ENCODE measurements at regions not wholly inside any gene's neighbourhood (a gene's known extent, or its start where the extent isn't known, plus 50 kb on each side); places are given as distances from the start of the nearest gene placed in this dataset.

DNA sequence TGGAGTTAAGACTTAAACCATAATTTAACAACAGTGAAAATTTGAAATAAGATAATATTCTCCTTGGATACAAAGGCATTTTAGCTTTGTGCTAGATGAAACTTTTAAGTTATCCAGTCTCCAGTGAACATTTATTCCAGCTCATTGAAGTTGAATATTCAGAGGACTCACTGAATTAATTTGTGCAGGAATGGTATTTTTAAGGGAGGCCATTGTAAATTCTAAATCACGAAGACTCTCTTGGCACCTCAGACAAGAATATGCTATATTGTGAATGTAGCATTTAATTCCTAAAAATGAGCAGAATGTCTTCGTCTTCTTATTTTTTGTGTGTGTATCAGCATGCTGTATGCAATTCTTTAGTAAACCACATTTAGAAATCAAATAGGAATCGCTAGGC, 731.7 kb upstream of the RAB6C start:
- in situ Hi-C loops (cut with HindIII; ENCODE audit: low sequenced_read_pairs): no loop called here

DNA sequence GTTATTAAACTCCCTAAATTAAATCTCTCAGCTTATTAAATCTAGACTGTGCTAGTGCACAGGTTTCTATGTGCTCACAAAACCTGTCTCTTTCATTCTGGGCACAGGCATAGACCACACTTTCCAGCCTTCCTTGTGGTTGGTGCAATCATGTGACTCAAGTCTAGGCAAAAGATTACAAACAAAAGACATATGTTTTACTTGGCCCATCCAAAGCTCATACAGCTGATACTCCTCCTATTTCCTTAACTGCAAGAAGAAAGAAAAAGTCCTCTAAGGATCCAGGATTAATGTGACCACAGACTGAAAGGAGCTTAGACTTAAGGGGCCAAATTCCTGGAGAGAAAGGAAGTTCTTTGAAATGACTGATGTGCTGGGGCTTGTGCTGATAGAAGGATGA, 731.3 kb upstream of the RAB6C start:
- in situ Hi-C loops (cut with HindIII; ENCODE audit: low sequenced_read_pairs): no loop called here

DNA sequence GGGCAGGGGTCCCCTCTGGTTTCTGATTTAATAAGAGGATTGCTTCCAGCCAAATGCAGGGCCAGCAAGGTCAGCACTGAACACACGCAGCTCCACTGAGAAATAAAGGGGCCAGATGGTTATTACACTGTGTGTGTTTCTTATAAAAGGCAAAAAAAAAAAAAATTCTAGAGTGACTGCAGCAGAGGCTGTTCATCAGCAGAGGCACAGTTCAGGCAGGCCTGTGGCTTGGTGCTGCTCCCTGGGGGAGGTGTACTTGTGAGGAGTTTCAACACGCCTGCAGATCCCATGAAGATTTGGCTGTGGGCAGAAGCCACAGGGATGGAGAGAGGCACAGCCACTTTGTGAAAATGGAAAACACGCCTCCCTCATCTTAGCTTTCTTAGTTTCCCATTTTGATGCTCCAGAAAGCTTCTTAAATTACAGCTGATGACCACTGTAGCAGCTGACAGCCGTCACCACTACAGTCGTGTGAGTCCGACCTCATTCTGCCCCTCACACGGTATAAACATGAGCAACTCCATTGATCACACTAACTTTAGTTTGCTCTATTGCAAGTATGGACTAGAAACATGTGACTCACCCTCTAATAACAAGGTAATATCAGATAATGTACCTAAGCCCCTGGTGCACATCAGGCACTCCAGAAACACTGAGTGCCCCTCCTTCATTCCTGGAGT, 726.5 kb upstream of the RAB6C start:
- in situ Hi-C loops (cut with HindIII; ENCODE audit: low sequenced_read_pairs): no loop called here

DNA sequence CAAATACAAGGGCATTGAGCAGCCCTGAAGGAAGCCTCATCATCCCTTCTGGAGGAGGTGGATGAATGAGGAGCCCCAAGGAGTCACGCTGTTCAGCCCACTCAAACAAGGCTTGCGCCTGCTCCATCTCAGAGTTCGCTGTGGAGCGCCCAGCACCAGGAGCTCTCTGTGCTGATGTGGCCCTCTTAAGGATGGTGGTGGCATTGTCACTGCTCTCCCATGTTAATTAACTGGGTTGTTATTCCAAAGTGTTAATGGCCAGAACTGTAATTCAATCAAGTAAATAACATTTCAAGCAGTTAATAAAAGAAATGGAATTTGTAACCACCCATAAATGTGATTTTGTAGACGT, 726.0 kb upstream of the RAB6C start:
- in situ Hi-C loops (cut with HindIII; ENCODE audit: low sequenced_read_pairs): no loop called here

DNA sequence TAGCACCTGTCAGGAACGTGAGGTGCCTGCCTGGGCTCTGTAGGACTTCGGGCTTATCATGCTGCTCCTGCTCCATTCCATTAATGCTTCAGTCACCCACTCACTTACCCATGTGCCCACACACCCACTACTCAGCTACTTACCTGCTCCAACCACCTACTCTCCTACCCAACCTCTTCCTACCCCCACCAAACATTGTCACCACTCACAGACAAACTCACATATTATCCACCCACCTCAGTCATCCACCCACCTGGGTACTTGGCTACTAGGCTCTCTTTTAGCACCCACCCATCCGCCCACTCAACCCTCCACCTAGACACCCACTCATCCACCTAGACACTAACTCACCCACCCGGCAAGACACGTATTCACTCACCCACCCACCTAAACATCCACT, 724.7 kb upstream of the RAB6C start:
- in situ Hi-C loops (cut with HindIII; ENCODE audit: low sequenced_read_pairs): no loop called here

DNA sequence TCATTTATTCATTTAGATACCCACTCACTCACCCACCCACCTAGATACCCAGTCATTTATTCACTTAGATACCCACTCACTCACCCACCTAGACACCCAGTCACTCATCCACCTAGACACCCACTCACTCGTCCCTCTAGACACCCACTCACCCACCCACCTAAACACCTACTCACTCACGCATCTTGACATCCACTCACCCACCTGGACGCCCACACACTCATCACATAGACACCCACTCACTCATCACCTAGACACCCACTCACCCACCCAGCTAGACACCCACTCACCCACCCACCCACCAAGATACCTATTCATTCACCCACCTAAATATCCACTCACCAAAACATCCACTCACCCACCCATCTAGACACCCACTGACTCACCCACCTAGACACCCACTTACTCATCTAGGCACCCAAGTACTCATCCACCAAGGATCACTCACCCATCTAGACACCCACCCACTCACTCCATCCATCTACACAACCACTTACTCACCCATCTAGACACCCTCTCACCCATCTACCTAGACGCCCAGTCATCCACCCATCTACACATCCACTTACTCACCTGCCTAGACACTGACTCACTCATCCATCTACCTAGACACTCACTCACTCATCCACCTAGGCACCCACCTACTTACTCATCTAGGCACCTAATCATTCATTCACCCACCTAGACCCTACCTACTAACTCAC, 723.7 kb upstream of the RAB6C start:
- in situ Hi-C loops (cut with HindIII; ENCODE audit: low sequenced_read_pairs): no loop called here

DNA sequence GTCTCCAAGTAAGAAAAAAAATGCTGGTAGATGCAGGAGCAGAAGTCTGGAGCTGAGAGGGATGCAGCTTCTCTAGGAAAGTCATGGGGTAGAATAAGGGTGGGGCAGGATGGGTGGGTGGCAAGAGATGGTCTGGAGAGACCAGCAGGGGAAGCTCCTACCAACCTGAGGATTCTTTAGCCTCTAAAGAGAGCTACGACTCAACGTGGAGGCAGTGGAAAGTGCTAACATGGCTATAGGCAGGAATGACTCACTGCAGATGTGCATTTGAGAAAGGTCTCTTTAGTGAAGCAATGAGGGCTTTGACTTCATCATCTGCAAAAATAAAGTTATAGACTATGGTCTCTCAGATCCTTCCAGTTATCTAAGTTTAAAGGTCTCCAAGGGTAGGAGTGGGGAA, 722.8 kb upstream of the RAB6C start:
- in situ Hi-C loops (cut with HindIII; ENCODE audit: low sequenced_read_pairs): no loop called here

DNA sequence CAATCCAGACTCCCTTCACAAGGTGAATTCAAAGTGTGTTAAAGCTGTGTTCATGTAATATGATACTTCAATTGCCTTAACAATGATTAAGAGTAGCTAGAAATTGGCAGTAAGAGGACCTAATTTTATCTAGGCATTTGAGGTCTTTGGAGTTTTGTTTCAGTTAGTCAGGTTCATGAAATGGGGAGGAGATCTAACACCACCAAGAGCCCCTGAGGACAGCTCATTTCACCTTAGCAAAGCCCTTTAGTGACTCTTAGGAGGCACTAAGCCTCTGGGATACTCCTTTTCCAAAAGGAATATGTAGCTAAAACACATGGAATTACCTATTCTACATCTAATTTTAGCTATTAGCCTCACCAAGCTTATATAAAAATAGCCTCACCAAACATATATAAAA, 716.5 kb upstream of the RAB6C start:
- in situ Hi-C loops (cut with HindIII; ENCODE audit: low sequenced_read_pairs): no loop called here

DNA sequence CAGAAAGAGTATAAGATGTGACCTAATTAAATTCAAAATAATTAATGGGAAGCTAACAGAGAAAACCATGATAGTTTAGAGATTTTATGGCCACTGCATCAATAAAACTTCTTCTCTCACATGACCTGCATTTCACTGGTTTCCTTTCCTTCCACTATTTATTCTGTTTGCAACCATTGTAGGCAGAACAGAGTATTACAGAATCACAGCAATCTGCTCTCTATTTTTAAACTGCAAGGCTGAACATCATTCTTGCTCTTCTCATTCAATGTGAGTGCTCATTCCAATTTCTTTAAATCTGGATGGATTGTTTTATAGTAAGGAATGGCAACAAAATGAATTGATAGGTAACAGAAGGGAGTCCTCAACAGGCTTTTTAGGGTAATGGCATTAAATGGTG, 715.5 kb upstream of the RAB6C start:
- in situ Hi-C loops (cut with HindIII; ENCODE audit: low sequenced_read_pairs): no loop called here

DNA sequence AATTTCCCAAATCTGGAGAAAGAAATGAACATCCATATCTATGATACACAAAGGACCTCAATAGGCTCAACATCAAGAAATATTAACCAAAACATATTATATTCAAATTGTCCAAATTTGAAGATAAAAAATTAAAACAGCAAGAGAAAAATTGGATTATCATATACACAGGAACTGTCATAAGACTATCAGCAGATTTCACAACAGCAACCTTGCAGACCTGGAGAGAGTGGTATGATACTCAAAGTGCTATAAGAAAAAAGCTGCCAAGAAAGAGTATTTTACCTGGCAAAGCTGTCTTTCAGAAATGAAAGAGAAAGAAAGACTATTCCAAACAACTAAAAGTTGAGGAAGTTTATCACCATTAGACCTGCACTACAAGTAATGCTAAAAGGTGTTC, 711.9 kb upstream of the RAB6C start:
- in situ Hi-C loops (cut with HindIII; ENCODE audit: low sequenced_read_pairs): no loop called here

DNA sequence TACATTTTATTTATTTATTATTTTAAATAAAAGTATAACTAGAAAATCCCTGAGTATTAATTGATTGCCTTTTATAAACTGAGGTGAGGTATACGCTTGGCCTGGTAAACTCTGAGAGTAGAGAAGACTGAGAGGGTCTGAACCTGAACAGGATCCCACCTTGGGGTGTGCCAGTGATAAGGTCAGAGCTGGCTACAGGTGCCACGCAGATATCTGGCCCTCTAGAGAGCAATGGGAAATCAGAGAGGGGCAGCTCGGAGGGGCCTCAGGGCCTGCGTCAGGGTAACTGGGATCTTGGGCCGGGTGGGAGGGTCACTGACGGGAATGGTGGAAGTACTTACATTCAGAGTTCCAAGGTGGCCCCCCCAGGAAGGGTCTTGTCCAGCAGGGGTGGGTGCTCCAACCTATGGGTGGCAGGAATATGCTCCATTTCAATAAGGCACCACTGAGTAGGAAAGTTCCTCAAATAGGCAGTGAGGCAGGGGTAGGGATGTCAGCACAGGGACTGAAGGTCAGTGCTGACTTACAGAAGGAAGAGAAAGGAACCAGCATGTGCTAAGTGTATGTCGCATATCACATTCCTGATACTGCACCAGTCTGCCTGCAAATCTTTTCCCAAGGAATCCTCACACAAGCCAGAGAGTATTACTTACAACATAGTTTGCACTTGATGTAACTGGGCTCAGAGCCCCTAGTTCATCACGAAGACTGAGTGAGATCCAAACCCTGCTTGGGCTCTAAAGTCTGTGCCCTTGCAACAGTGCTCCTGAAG, 706.0 kb upstream of the RAB6C start:
- in situ Hi-C loops (cut with HindIII; ENCODE audit: low sequenced_read_pairs): no loop called here

DNA sequence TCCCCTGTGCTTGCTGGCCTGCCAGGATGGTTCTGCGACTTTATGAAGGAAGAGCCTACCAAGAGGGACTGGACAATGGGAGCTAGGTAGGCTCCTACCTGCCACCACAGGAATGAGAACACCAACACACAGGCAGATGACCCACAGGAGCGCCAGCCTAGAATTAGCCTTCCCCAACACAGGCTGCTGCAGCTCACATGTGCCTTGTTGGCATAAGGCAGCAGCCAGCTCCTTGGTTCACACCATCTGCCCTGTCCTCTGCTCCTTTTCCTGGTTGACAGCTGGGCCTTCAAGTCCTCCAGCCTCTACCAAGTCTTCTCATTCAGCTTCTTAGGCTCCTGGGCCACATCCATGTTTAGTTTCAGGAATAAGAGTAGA, 705.4 kb upstream of the RAB6C start:
- in situ Hi-C loops (cut with HindIII; ENCODE audit: low sequenced_read_pairs): no loop called here

DNA sequence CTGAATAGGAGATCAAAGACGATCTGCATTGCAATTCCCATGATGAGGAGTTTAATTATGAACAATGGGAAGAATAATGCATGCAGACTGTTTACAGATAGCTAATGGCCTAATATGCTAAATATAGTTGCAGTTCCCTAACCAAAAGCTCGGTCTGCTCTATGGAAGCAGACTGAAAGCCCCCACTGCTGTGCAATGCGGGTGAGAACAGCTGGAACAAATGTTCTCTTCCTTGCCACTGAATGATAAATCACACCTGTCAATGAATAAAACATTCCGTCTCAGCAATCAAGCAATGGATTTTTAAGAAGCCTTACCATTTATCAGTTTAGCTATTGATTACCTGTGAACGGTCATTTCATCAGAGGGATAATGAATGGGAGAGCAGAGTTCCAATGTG, 704.5 kb upstream of the RAB6C start:
- in situ Hi-C loops (cut with HindIII; ENCODE audit: low sequenced_read_pairs): no loop called here

DNA sequence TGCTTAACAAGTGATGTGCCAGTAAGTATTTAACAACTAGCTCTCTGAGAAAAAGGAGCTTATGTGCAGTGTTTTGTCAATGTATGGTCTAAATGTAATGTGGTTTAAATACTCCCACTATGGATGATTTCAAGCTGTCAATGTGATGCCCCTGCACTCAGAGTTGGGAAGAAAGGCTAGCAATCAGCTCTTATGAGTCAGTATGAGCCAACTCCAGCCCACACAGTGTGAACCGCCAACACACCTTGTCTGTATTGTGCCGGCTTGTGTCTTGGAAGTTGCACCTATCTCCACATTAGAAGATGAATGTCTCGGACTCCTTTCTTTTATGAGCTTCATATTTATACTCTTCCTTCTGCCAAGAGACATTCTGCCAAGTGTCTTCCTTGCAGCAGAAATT, 703.8 kb upstream of the RAB6C start:
- in situ Hi-C loops (cut with HindIII; ENCODE audit: low sequenced_read_pairs): no loop called here

DNA sequence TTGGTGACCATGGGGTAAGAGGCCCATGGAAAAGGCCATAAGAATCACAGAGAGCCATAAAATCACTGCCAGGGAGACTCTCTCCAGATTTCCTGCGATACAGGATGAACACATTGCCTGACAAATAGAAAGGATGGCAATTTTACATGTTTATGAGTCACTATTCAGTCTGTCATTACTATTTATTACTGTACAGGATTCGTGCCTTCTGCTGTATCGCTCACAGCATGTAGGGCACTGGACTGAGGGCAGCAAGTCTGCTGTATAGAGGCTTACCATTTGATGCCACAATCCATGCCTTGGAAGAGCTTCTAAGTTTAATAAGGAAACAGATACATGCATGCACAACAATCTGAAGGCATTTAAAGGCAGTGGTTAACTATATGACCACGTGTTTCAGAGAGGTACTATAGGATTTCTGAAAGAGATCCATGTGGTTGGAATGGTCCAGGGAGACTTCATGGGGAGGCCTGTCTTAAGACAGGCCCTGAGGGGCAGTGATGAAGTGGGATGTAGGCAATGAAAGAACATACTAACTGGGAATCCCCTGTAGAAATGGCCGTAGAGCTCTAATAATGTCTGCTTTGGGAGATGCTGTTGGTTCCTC, 702.4 kb upstream of the RAB6C start:
- in situ Hi-C loops (cut with HindIII; ENCODE audit: low sequenced_read_pairs): no loop called here

DNA sequence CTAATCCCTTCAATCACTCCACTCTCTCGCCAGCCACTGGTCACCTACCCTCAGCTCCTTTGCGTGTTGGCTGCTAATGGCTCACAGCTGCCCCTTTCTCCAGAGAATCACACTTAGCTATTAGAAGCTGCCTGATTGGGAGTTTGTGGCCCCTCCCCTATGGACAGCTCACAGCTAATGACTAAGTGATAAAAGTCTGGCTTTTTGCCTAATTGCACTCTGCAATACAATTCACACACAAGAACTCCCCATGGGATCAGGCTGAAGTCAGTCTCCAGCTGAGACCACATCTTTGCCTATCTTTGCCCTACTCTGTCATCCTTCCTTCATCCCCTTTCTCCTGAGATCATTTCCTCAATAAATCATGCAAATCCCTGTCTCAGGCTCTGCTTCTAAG, 701.9 kb upstream of the RAB6C start:
- in situ Hi-C loops (cut with HindIII; ENCODE audit: low sequenced_read_pairs): no loop called here

DNA sequence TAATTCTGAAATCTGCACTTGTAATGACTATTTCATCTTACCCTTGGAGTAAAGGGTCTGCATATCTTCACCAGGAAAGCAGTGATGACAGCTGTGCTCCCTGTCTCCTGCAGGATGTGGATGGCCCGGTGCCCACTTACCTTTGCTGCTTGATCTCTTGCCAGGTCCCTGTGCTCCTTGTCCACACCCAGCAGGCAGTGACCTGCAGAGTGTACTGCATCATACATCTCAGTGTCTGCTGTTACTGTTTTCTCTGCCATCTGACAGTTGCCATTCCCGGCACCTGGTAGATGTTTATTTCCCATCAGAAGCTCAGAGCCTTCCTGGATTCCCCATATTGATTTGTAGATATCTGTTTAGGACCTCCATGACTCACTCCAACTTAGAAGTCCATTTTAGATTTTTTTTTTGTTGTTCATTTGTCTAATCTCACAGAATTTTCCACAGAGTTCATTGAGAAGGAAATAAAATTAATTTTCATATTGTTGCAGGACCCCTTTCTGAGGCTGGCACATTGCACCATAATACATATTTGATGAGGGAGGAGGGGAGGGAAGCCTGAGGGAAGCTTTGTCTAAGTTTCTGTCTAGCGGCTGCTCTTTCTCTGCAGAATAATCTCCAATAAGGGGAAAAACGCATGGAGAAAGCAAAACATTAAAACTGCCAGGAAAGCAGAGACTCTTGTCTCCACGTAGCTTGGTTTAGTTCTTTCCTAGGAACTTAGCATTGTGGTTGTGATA, 697.5 kb upstream of the RAB6C start:
- in situ Hi-C loops (cut with HindIII; ENCODE audit: low sequenced_read_pairs): no loop called here

DNA sequence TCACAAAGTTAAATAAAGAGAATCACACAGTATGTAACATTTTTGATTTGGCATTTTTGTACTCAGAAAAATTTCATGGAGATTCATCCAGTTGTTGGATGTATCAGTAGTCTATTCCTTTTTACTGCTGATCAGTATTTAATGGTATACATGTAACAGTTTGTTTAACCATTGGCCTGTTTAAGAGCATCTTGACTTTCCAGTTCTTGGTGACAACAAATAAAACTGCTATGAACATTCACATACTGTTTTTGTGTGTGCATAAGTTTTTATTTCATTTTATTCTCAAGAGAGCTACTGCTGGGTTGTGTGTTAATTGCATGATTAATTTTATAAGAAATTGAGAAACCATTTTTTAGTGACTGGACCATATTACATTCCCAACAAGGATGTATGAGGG, 694.5 kb upstream of the RAB6C start:
- in situ Hi-C loops (cut with HindIII; ENCODE audit: low sequenced_read_pairs): no loop called here

DNA sequence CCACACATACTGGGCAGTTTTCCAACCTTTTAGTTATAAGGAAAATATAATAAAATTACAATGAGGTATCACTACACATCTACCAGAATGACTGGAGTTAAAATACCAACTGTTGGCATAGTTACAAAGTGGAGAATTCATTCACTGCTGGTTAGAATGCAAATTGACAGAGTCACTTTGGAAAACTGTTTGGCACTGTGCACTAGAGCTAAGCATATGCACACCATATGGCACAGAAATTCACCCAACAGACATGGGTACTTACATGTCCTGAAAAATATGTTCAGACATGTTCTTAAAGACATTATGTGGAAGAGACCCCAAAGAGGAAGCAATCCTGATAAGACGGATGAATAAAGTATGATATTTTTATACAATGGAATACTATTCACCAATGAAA, 686.1 kb upstream of the RAB6C start:
- in situ Hi-C loops (cut with HindIII; ENCODE audit: low sequenced_read_pairs): no loop called here

DNA sequence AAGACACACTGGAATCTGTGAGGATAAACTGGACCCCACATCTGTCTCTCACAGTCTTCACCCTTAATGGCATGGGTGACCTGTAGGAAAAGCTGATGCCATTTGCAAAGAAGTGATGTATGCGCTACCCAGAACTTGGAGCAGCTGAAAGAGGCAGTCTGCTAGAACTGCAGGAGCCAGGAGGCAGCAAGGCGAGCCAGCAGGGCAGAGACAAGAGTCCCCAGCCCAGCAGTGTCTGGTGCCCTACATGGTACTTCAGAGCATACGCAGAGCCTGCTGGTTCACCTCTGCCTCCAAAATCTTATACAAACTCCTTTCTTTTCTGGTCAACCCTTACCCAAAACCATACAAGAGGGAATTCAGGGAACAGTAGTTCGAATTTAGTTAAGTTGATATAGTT, 683.1 kb upstream of the RAB6C start:
- in situ Hi-C loops (cut with HindIII; ENCODE audit: low sequenced_read_pairs): no loop called here

DNA sequence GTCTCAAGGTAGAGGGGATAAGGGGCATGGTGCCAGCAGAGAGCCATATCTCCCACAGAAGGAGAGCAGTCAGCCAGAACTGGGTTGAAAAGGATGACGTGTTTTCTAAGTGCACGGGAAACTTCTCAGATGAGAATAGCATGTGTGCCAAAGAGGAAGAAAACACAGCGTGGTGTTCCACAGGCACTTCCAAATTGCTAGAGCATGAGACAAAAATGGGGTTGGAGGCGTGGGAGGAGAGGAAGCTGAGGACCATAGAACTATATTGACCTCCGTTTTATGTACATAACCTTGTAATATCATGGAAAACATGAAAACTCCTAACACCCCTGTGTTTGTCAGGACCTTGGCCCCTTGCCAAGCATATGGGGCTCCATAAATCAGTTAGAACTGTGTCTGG, 682.7 kb upstream of the RAB6C start:
- in situ Hi-C loops (cut with HindIII; ENCODE audit: low sequenced_read_pairs): no loop called here
